Hypothalamus (tissue), 51 donors: ENCODE measurements at regions not wholly inside any gene's neighbourhood (a gene's known extent, or its start where the extent isn't known, plus 50 kb on each side); places are given as distances from the start of the nearest gene placed in this dataset.

Experiments used
- DNase-seq, 51 donors: peaks; one replicate each; lab custom pipeline; 2025; lab: John Stamatoyannopoulos, UW

- DNase-seq = no peak
Measured at GRCh38 chr2:175575346-175576258, 394.1 kb upstream of the ATP5MC3 start.

GRCh38 chr2:175574069-175574468 is 392.6 kb upstream of the ATP5MC3 start:
- no peak for DNase-seq

GRCh38 chr2:175571078-175571653 is 389.7 kb upstream of the ATP5MC3 start:
- no peak for DNase-seq

- no peak for DNase-seq
Measured at GRCh38 chr2:175568109-175568730, 386.7 kb upstream of the ATP5MC3 start.

- no peak for DNase-seq
Measured at GRCh38 chr2:175567435-175568061, 386.0 kb upstream of the ATP5MC3 start.

- DNase-seq = no peak
Measured at GRCh38 chr2:175560521-175561169, 379.1 kb upstream of the ATP5MC3 start.

GRCh38 chr2:175559613-175560012 is 378.1 kb upstream of the ATP5MC3 start:
- DNase-seq = no peak

- DNase-seq = no peak
Measured at GRCh38 chr2:175557810-175558377, 376.4 kb upstream of the ATP5MC3 start.

GRCh38 chr2:175553910-175554309 is 372.4 kb upstream of the ATP5MC3 start:
- DNase-seq = no peak

GRCh38 chr2:175552902-175553301 is 371.4 kb upstream of the ATP5MC3 start:
- no peak for DNase-seq

GRCh38 chr2:175540421-175540820 is 358.9 kb upstream of the ATP5MC3 start:
- DNase-seq = no peak

- DNase-seq = no peak
Measured at GRCh38 chr2:175539122-175539521, 357.6 kb upstream of the ATP5MC3 start.

- no peak for DNase-seq
Measured at GRCh38 chr2:175536059-175536458, 354.5 kb upstream of the ATP5MC3 start.

GRCh38 chr2:175535631-175536030 is 354.1 kb upstream of the ATP5MC3 start:
- no peak for DNase-seq

- DNase-seq = no peak
Measured at GRCh38 chr2:175525975-175526374, 344.5 kb upstream of the ATP5MC3 start.

- no peak for DNase-seq
Measured at GRCh38 chr2:175523001-175523400, 341.5 kb upstream of the ATP5MC3 start.

GRCh38 chr2:175518206-175518605 is 336.7 kb upstream of the ATP5MC3 start:
- no peak for DNase-seq

GRCh38 chr2:175516555-175516954 is 335.0 kb upstream of the ATP5MC3 start:
- DNase-seq = no peak

- DNase-seq = no peak
Measured at GRCh38 chr2:175500255-175500654, 318.7 kb upstream of the ATP5MC3 start.

GRCh38 chr2:175490360-175490791 is 308.9 kb upstream of the ATP5MC3 start:
- no peak for DNase-seq
